ENCODE measurements at regions not wholly inside any gene's neighbourhood (a gene's known extent, or its start where the extent isn't known, plus 50 kb on each side); places are given as distances from the start of the nearest gene placed in this dataset.

DNA sequence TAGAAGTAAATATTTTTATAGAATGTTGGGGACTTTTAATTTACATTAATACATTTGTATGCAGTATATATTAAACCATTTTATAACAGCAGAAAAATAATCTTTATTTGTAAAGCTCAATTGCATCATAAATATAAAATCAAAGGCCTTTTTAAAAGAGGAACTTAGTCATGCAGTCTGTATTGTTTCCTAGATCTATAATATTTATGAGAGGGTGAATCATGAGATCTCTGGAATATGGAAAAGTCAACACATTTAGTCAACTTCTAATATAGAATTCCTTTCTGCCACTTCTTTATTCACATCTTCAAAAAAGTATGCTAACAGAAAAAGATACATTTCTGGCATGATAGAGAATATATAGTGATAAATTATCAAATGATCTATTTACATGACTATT lies 410.3 kb upstream of the ZNF385D start:
- TF ChIP-seq, protein P1, sequence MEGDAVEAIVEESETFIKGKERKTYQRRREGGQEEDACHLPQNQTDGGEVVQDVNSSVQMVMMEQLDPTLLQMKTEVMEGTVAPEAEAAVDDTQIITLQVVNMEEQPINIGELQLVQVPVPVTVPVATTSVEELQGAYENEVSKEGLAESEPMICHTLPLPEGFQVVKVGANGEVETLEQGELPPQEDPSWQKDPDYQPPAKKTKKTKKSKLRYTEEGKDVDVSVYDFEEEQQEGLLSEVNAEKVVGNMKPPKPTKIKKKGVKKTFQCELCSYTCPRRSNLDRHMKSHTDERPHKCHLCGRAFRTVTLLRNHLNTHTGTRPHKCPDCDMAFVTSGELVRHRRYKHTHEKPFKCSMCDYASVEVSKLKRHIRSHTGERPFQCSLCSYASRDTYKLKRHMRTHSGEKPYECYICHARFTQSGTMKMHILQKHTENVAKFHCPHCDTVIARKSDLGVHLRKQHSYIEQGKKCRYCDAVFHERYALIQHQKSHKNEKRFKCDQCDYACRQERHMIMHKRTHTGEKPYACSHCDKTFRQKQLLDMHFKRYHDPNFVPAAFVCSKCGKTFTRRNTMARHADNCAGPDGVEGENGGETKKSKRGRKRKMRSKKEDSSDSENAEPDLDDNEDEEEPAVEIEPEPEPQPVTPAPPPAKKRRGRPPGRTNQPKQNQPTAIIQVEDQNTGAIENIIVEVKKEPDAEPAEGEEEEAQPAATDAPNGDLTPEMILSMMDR (IDR thresholded peaks at IDR 0.05), result no peak
- TF ChIP-seq POLR2A (IDR thresholded peaks at IDR 0.05) (no peak), EP300 (IDR thresholded peaks at IDR 0.05; ENCODE audit: low read depth) (no peak), POLR2AphosphoS5 (IDR thresholded peaks at IDR 0.05) (no peak)
